ENCODE measurements at regions not wholly inside any gene's neighbourhood (a gene's known extent, or its start where the extent isn't known, plus 50 kb on each side); places are given as distances from the start of the nearest gene placed in this dataset.

DNA sequence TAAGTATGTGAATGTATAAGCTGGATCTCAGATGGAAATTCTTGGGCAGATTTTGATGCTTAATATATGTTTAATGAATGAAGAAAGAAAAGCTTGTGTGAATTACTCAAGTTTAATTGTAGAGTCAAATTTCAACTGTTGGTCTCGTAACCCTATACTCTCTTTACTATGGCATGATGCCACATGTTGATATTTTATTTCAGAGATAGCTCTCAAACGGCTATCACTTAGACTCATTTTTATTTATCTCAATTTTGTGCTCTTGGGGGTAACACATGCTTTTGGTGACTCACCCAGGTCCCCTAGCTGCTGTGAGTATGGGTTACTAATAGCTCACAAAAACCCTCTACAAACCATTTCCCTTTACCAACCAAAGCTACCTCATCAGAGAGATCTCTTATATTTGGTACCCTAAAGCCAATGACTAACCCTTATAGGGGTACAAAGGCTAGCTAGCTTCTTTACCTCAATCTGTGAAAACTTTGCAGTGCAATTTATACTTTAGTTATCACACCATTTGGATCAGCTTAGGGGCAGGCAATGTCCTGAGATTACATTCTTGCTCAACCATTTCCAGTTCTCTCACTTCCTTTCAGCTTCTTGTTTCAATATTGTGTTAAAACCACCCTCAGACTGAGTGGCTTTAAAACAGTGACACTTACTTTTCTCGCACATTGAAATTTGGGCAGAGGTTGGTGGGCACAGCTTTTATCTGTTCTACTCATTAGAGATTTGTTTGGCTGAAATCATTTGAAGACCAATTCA lies 240.3 kb downstream of the CDH7 start:
- DNase-seq = no peak

DNA sequence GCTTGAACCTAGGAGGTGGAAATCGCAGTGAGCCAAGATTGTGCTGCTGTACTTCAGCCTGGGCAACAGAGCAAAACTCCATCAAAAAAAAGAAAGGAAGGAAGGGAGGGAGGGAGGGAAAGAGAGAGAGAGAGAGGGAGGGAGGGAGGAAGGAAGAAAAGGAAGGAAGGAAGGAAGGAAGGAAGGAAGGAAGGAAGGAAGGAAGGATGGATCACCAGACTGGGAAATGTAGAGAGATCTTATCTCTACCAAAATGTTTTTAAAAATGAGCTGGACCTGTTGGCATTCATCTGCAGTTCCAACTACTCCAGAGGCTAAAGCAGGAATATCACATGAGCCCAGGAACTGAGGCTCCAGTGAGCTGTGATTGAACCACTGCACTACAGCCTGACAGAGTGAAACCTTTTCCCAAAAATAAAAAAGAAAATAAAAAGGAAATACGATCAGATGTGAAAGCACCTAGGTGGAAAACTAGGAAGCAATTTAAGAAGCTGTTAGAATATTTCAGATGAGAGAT lies 239.4 kb downstream of the CDH7 start:
- DNase-seq = no peak

DNA sequence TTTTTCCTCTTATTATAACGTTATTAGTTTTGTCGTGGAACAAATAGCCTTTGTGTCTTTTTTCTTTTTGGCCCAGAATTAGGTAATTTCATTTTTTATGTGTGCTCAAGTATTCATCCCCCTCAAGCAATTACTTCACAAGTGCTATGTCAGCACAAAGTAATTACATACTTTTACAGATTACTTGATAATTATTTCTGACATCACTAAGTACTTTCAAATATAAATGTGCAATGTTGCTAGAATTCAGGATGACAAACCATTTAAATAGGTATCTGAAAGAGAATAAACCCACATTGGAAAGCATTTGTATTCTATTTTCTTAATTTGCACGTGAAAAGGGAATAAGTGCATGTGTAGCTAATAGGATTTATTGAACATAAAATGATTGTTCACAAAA lies 238.2 kb downstream of the CDH7 start:
- no peak for DNase-seq

DNA sequence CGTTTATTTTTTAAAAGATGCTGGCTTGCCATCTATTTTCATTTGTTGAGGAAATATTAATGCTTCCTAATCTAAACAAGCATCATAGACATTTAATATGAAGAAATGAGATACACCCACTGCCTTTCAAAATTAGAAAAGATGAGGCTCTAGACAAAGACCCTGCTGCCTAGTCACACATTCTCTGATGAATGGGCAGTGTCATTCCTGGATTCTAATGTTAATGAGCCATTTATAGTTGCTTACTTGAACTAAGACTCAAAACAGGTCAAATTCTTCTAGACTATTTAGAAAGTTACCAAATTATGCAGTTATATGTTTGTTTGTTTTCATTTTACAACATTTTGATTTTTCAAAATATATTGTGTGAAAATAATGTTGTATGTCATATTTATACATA lies 237.6 kb downstream of the CDH7 start:
- no peak for DNase-seq

DNA sequence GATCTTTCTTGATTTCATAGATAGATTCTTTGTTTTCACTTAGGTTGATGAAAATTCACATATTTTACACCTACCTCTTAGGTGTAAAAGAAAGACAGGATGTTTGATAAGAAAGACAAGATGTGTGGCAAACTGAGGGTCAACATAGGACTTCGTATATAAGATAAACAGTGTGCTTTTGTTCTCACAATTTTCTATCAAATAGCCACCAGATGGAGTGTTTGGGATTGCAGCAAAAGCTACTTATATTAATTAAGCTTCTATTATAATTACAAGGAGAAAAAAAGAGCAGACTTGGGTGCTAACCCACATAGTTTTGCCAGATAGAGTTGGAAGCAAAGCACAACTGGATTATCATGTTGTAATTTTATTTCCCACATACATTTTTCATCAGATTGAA lies 232.9 kb downstream of the CDH7 start:
- DNase-seq = no peak

DNA sequence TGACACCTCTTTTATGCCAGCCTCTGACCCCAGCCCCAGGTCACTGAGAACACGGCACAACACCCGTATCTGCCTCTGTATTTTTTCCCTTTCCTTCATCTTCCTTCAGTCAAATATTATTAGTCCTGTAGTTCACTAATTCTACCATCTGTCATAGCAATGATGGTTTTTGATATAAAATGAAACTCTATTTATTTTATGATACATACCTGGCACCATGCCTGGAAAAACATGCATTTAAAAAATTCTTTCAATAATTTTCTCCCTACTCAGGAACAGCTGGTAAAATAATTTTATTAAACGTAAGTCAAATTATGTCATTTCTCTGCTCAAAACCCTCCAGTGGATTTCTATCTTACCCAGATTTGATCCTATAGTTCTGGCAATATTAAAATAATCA lies 224.7 kb downstream of the CDH7 start:
- no peak for DNase-seq

DNA sequence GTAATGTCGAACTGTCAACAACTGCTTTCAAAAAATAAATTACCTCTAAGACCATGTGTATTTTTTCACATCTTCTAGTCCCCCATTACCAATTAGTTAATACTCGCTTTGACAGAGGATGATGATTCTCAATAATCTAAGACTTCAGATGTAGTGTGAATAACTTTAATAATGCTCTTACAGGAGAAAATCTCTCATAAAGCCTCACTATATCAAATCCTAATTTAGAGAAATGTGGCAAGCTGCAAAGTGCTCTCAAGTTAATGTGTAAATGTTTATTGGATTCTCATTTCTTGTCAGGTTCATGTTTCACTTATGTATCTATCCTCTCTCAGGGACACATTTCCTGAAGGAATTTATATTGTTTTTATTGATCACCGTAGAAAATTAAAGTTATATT lies 223.9 kb downstream of the CDH7 start:
- DNase-seq = no peak

DNA sequence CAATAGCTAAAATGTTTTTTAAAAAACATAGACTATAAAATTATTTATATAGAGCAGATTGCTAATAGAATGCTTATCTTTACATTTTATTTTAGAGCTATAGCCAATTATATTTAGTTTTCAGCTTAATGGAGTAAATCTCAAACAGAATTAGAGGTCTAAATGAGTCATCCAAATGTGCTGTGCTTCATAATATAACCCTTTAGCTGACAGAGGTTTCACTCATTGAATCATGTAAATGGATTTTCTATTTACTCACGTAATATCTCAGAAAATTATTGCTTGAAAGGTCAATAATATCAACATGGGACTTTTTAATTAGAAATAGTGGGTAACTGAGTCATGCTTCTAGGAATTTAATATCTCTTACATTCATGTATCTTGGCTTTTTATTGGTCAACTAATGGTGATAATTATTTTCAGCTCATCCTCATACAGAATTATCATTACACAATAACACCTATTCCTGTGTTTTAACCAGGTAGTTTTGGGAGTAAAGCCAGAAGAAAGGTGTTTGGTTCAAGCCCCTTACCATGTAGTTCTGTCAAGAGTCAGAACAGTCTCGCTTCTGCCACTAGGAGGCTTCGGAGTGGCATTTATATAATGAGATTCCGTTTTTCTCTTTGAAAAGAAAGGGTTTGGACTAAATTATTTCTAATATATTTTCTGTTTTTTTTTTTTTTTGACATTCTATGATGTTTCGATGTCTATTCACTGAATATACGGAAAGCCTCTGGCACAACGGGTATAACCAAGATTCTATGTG lies 217.6 kb downstream of the CDH7 start:
- no peak for DNase-seq

DNA sequence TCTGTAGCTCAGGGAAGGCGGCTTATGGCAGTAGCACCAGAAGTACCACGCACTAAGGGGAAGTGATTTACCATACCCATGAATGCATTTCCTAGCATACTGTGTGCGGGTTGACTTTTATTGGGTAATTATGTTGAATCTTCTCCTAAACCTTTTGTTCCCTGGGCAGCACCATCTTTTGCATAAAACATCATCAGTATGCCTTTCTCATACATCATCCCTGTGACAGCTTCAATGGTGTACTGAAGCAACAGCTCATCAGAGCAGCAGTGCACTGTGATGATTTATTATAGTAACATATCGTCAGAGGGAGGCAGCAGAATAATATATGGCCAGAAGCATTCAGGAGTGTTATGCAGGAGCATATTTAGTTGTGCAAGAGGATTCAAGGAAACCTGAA lies 204.9 kb downstream of the CDH7 start:
- DNase-seq = peak; percentile 12

DNA sequence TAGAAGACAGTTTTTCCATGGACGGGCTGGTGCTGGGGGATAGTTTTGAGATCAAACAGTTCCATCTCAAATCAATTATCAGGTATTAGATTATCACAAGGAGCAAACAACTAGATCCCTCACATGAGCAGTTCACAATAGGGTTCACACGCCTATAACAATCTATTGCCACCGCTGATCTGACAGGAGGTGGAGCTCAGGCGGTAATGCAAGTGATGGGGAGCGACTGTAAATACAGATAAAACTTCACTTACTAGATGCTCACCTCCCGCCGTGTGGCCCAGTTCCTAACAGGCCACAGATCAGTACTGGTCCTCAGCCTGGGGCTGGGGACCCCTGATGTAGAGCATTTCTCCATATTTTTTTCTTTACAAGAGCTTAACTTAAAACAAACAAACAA lies 203.6 kb downstream of the CDH7 start:
- DNase-seq = no peak

DNA sequence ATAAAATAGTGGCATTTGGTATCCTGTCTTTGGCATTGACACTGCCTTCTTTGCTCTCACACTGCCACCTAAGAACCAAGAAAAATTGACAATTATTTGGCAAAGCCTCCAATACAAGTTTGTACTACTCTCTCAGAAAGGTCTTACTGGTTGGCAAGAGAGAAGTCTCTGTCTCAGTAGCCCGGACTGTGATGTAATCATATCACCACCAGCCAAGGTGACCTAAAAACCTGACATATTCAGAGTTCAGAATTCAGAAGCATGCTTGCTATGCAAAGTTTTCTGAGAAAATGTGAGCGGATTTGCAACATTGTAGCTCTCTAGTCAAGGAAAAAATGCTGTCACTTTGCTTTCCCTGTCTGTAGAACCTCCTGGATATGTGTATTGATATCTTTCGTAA lies 196.0 kb downstream of the CDH7 start:
- no peak for DNase-seq

DNA sequence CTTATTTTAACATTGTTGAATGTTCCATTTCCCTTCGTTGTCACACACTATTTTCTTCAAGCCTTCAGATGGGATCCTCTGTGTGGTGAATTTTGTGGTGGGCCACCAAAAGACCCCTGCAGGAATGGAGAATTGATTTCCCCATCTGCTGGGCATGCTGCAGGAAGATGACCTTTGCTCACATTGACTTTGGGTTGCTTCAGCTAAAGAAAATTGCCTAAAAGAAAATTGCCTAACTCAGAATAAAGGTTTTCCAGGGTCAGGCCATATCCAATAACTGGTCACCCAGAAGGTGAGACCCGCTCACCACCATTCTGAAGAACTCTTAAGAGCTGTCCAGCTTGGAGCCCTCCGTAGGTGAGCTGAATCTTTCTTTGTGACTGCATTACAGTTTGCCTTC lies 192.5 kb downstream of the CDH7 start:
- no peak for DNase-seq

DNA sequence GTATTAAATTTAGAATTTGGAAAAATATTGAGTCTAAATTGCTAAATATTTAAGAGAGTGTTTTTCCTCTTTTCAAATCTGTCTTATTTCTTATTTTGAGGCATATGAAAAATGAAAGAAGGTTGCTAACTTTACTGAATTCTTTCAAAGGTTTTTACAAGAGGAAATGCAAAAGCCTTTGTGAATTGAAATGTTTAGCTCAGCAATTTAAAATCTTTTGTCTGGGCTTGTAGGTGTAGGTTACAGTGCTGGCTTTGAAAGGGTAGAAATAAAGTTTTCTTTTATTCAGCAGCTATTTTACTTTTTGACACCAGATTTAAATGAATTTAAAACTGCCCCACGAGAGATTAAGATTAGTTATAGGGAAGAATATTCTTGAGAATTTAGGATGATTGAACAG lies 192.0 kb downstream of the CDH7 start:
- no peak for DNase-seq

DNA sequence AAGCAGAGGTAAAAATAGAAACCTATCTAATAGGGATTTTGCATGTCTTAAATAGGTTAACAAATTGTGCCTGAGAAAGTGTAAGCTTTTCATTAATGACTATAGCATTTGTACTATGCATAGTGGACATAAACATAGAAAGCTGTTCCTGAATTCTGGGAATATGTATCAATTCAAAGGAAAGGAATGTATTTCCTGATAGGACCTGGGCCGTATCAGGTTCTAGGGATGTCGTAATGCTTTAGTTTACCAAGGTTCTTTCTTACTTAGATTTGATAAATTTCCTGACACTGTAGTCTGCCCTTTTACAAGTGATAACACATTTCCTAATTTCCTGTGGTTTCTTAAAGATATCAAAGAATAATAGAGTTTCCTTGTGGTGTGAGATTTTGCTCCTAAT lies 191.3 kb downstream of the CDH7 start:
- DNase-seq = no peak

DNA sequence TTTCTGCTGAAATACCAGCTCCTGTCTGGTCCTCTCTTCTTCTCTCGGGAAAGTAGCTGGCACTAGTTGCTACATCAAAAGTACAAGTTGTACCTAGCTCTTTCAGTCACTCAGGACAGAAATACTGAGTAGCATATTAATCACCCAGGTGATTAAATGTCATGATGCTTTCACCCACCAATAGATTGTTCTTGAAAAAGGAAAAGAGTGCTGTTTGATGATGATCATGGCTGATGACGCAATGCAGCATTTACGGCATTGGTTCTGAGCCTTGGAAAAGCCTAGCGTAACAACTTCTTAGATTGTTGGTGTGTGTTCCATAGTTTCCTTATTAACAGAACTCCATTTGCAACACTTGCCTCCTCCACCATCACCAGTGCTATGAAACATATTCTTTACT lies 190.7 kb downstream of the CDH7 start:
- DNase-seq = no peak
